H1 (cell line): ENCODE measurements at regions not wholly inside any gene's neighbourhood (a gene's known extent, or its start where the extent isn't known, plus 50 kb on each side); places are given as distances from the start of the nearest gene placed in this dataset.
"Not testable (repeated sequence)": the region's sequence is repeated elsewhere in the genome, so short reads cannot be mapped to it uniquely, and the experiment has no call there.

Experiments
- CTCF ChIA-PET: fragments of 300-600 bp; sonication (Branson Sonifier 250); formaldehyde crosslinking; loops from one replicate; lab custom pipeline; 2021; ENCODE audit not compliant: partially characterized antibody; lab: Charles Lee
- POLR2A ChIA-PET: fragments of 300-600 bp; sonication (Branson Sonifier 250); formaldehyde crosslinking; loops from one replicate; lab custom pipeline; 2021; ENCODE audit warnings: inconsistent platforms; ENCODE audit not compliant: partially characterized antibody; lab: Charles Lee
- DNase-seq, 2 experiments: peaks; one replicate each; pipeline versions ENCODE4 v3.0.0 to v3.0.0-alpha.2; 2010 to 2022; ENCODE audit warnings: low spot score in 2 of 2, low read depth in 1 of 2, mixed read lengths in 1 of 2
- FAIRE-seq: peaks from 2 replicates; lab custom pipeline; 2011; peaks lifted over from hg19 to GRCh38; lab: Jason Lieb, UNC
- H2AFZ ChIP-seq: 2 replicates; pipeline ENCODE4 v1.8.1; 2012; ENCODE audit warnings: low read length, inconsistent platforms
- H2AK5ac ChIP-seq: 2 replicates; pipeline ENCODE4 v1.6.1; 2013; ENCODE audit warnings: low read depth, low read length
- H2BK120ac ChIP-seq: replicated peaks from 2 replicates; pipeline ENCODE3; 2013; ENCODE audit warnings: low read depth, low read length, inconsistent platforms
- H2BK12ac ChIP-seq: 2 replicates; pipeline ENCODE4 v1.6.1; 2013; ENCODE audit warnings: low read depth, low read length
- H2BK15ac ChIP-seq: 2 replicates; pipeline ENCODE4 v1.6.1; 2013; ENCODE audit warnings: low read length
- H2BK20ac ChIP-seq: 2 replicates; pipeline ENCODE4 v1.6.1; 2013; ENCODE audit warnings: low read length
- H2BK5ac ChIP-seq: 2 replicates; pipeline ENCODE4 v1.6.1; 2013; ENCODE audit warnings: low read depth, low read length
- H3K14ac ChIP-seq: 2 replicates; pipeline ENCODE4 v1.6.1; 2013; ENCODE audit warnings: inconsistent platforms; ENCODE audit not compliant: insufficient read length
- H3K18ac ChIP-seq: 2 replicates; pipeline ENCODE4 v1.6.1; 2013; ENCODE audit warnings: low read length; ENCODE audit errors: extremely low read depth
- H3K23ac ChIP-seq: 2 replicates; pipeline ENCODE4 v1.6.1; 2013; ENCODE audit warnings: inconsistent platforms; ENCODE audit not compliant: insufficient read length
- H3K23me2 ChIP-seq: 2 replicates; pipeline ENCODE4 v1.6.1; 2013; ENCODE audit warnings: low read depth, low read length
- H3K27ac ChIP-seq: 2 replicates; pipeline ENCODE4 v1.6.1; 2011; ENCODE audit warnings: low read depth, low read length, inconsistent platforms
- H3K27me3 ChIP-seq, 4 experiments: replicated peaks in 1 of 4; 1 replicate in 1 of 4; 2 replicates in 3 of 4; pipeline versions ENCODE4 v1.6.1 to v1.8.1; 2011 to 2013; ENCODE audit warnings: low read length in 3 of 4, mild to moderate bottlenecking in 3 of 4, inconsistent platforms in 2 of 4, mixed read lengths in 2 of 4, moderate library complexity in 1 of 4; ENCODE audit not compliant: control insufficient read depth in 3 of 4, insufficient read depth in 3 of 4; ENCODE audit errors: extremely low read depth in 1 of 4
- H3K36me3 ChIP-seq, 4 experiments: 2 replicates each; pipeline versions ENCODE4 v1.6.1 to v1.8.1; 2011 to 2013; ENCODE audit warnings: mild to moderate bottlenecking in 4 of 4, low read length in 3 of 4, moderate library complexity in 2 of 4, control low read depth in 1 of 4, inconsistent platforms in 1 of 4; ENCODE audit not compliant: insufficient read depth in 4 of 4, control insufficient read depth in 2 of 4
- H3K4ac ChIP-seq: replicated peaks from 2 replicates; pipeline ENCODE3; 2013; ENCODE audit warnings: low read length, low read depth, mixed read lengths, inconsistent platforms; ENCODE audit not compliant: insufficient read length
- H3K4me1 ChIP-seq, 4 experiments: replicated peaks in 1 of 4; 1 replicate in 1 of 4; 2 replicates in 3 of 4; pipeline versions ENCODE4 v1.6.1 to v1.8.1; 2011 to 2013; ENCODE audit warnings: low read length in 3 of 4, inconsistent platforms in 2 of 4, mixed read lengths in 1 of 4; ENCODE audit not compliant: insufficient read depth in 4 of 4, control insufficient read depth in 3 of 4
- H3K4me2 ChIP-seq, 2 experiments: 2 replicates each; pipeline versions ENCODE4 v1.6.1 to v1.8.1; 2011 to 2013; ENCODE audit warnings: low read depth in 2 of 2, low read length in 2 of 2, control low read depth in 1 of 2, inconsistent platforms in 1 of 2, mild to moderate bottlenecking in 1 of 2; ENCODE audit not compliant: insufficient read depth in 1 of 2
- H3K4me3 ChIP-seq, 4 experiments: fragments of 200-600, 300-600 bp in 1 of 4; sonication (generic), shearing (Covaris generic), sonication (Bioruptor Twin) in 1 of 4; 2 replicates each; pipeline versions ENCODE4 v1.5.1 to v1.8.1; 2011 to 2016; ENCODE audit warnings: low read length in 4 of 4, low read depth in 3 of 4, control low read depth in 2 of 4, inconsistent platforms in 2 of 4, mild to moderate bottlenecking in 2 of 4, mixed read lengths in 1 of 4, moderate library complexity in 1 of 4; ENCODE audit not compliant: insufficient read depth in 2 of 4; ENCODE audit errors: extremely low read depth in 1 of 4
- H3K56ac ChIP-seq: replicated peaks from 2 replicates; pipeline ENCODE3; 2013; ENCODE audit warnings: low read depth, mild to moderate bottlenecking, mixed read lengths, low read length, inconsistent platforms; ENCODE audit not compliant: insufficient read length
- H3K79me1 ChIP-seq: 2 replicates; pipeline ENCODE4 v1.6.1; 2013; ENCODE audit warnings: low read depth, low read length, control low read depth
- H3K79me2 ChIP-seq, 2 experiments: 2 replicates each; pipeline versions ENCODE4 v1.6.1 to v1.8.1; 2012 to 2013; ENCODE audit warnings: low read length in 2 of 2, mild to moderate bottlenecking in 2 of 2, inconsistent platforms in 1 of 2; ENCODE audit not compliant: insufficient read depth in 2 of 2, control insufficient read depth in 1 of 2
- H3K9ac ChIP-seq, 4 experiments: replicated peaks in 1 of 4; 1 replicate in 1 of 4; 2 replicates in 3 of 4; pipeline versions ENCODE4 v1.6.1 to v1.8.1; 2011 to 2013; ENCODE audit warnings: low read depth in 3 of 4, low read length in 3 of 4, control low read depth in 2 of 4, mild to moderate bottlenecking in 2 of 4, moderate library complexity in 2 of 4, inconsistent platforms in 1 of 4; ENCODE audit errors: extremely low read depth in 1 of 4
- H3K9me3 ChIP-seq, 2 experiments: 2 replicates each; pipeline versions ENCODE4 v1.6.1 to v1.8.1; 2012 to 2013; ENCODE audit warnings: mild to moderate bottlenecking in 2 of 2, moderate library complexity in 2 of 2, control low read depth in 1 of 2, inconsistent platforms in 1 of 2, low read depth in 1 of 2, low read length in 1 of 2, mixed read lengths in 1 of 2; ENCODE audit not compliant: insufficient read depth in 2 of 2
- H4K20me1 ChIP-seq, 2 experiments: replicated peaks in 1 of 2; 2 replicates each; pipeline versions ENCODE3 to v1.8.1; 2011 to 2013; ENCODE audit warnings: inconsistent platforms in 2 of 2, low read length in 2 of 2, mild to moderate bottlenecking in 1 of 2; ENCODE audit not compliant: insufficient read depth in 2 of 2, control insufficient read depth in 1 of 2
- H4K5ac ChIP-seq: 2 replicates; pipeline ENCODE4 v1.6.1; 2013; ENCODE audit warnings: low read length, low read depth, mixed read lengths, inconsistent platforms; ENCODE audit not compliant: insufficient read length
- H4K8ac ChIP-seq: 2 replicates; pipeline ENCODE4 v1.8.0; 2013; ENCODE audit warnings: mild to moderate bottlenecking, moderate library complexity, low read length, inconsistent platforms; ENCODE audit not compliant: insufficient read depth; ENCODE audit errors: extremely low read depth
- H4K91ac ChIP-seq: replicated peaks from 2 replicates; pipeline ENCODE3; 2013; ENCODE audit warnings: low read length, mixed read lengths, inconsistent platforms; ENCODE audit not compliant: insufficient read length
- CBX8 ChIP-seq: fragments of 300-800, 300-1000 bp; sonication (generic); IDR thresholded peaks from 2 replicates; pipeline ENCODE4 v1.7.1; 2016; ENCODE audit warnings: low read depth, low read length, borderline replicate concordance
- SP2 ChIP-seq: IDR thresholded peaks from 2 replicates; pipeline ENCODE4 v1.6.1; 2012; ENCODE audit warnings: mild to moderate bottlenecking, low read length, inconsistent platforms
- WGBS, 2 experiments: shearing (Covaris generic) in 1 of 2; methylation state at CpG; one replicate each; pipeline versions ENCODE4 v1.1.6 to v1.1.7; 2013 to 2015; ENCODE audit warnings: low lambda C conversion rate in 2 of 2, mixed read lengths in 2 of 2, inconsistent platforms in 1 of 2, low coverage in 1 of 2, missing lambda C conversion rate in 1 of 2; ENCODE audit not compliant: insufficient replicate concordance in 2 of 2, insufficient coverage in 1 of 2, insufficient read length in 1 of 2; ENCODE audit errors: extremely low coverage in 1 of 2, missing lambda C conversion rate in 1 of 2; 5-methylcytosine and 5-hydroxymethylcytosine counted together

GRCh38 chr1:157448636-157449035 is 103.7 kb downstream of the FCRL5 start (continued):
- no peak for TF ChIP-seq CBX8
- no peak for TF ChIP-seq SP2
- TF ChIP-seq, all 59 proteins: peak for 0

- DNase-seq, H3K14ac ChIP-seq, H3K36me3 ChIP-seq, H3K23me2 ChIP-seq, H3K4me3 ChIP-seq, H3K4ac ChIP-seq, H3K4me1 ChIP-seq, H2AFZ ChIP-seq, H4K8ac ChIP-seq, H4K5ac ChIP-seq, H2AK5ac ChIP-seq, H2BK15ac ChIP-seq, H3K18ac ChIP-seq, FAIRE-seq, H3K27ac ChIP-seq, H4K20me1 ChIP-seq, POLR2A ChIA-PET, H3K4me2 ChIP-seq, H3K79me2 ChIP-seq, H3K9ac ChIP-seq, H3K56ac ChIP-seq, H3K27me3 ChIP-seq, H3K9me3 ChIP-seq, H2BK120ac ChIP-seq, H3K79me1 ChIP-seq, H3K23ac ChIP-seq, H2BK20ac ChIP-seq, H2BK12ac ChIP-seq, H2BK5ac ChIP-seq, H4K91ac ChIP-seq: not testable (repeated sequence)
- 95% methylated on average over 29 of the region's 31 CpGs; no CpG with 5 or more reads in 1 of the 2 experiments for WGBS, 2 experiments
- CTCF ChIA-PET, result interaction anchor here (0.6 to 1.4 kb wide), 2 partner anchors 76 to 471 kb away, joined by 3 to 4 read pairs; no protein-coding TSS in a partner anchor
Observed at GRCh38 chr1:157446356-157446755, 106.0 kb downstream of the FCRL5 start.
